Liver (tissue), 3 donors: ENCODE measurements at regions not wholly inside any gene's neighbourhood (a gene's known extent, or its start where the extent isn't known, plus 50 kb on each side); places are given as distances from the start of the nearest gene placed in this dataset.

ENCODE experiments used
- HNF4G ChIP-seq: IDR thresholded peaks from 2 replicates; pipeline ENCODE4 v1.6.1; 2016; ENCODE audit warnings: antibody characterized with exemption
- NR2F2 ChIP-seq: IDR thresholded peaks from 2 replicates; pipeline ENCODE4 v1.6.1; 2016; ENCODE audit warnings: antibody characterized with exemption
- RAD21 ChIP-seq, 2 donors: IDR thresholded peaks; 2 replicates each; pipeline ENCODE4 v1.6.1; 2016; ENCODE audit warnings: antibody characterized with exemption in 2 of 2, mild to moderate bottlenecking in 2 of 2
- RXRA ChIP-seq, 2 donors: IDR thresholded peaks; 2 replicates each; pipeline ENCODE4 v1.6.1; 2017 to 2018; ENCODE audit warnings: antibody characterized with exemption in 2 of 2, mild to moderate bottlenecking in 1 of 2
- SP1 ChIP-seq: IDR thresholded peaks from 2 replicates; pipeline ENCODE4 v1.6.1; 2018; ENCODE audit warnings: antibody characterized with exemption, mild to moderate bottlenecking
- TAF1 ChIP-seq: conservative IDR thresholded peaks from 2 replicates; pipeline ENCODE4 v1.6.1; 2016; ENCODE audit warnings: antibody characterized with exemption, mild to moderate bottlenecking
- YY1 ChIP-seq: IDR thresholded peaks from 2 replicates; pipeline ENCODE4 v1.6.1; 2016; ENCODE audit warnings: antibody characterized with exemption, mild to moderate bottlenecking
- TF ChIP-seq, protein P1 (sequence below): fragments of 150-350 bp; IDR thresholded peaks from 2 replicates; pipeline ENCODE4 v1.5.1; 2017; ENCODE audit warnings: improper control_type of control experiment, low read depth, low read length; ENCODE audit not compliant: missing input control
- TF ChIP-seq, protein P2 (sequence below): IDR thresholded peaks from 2 replicates; pipeline ENCODE4 v1.6.1; 2016; ENCODE audit warnings: antibody characterized with exemption
- TF ChIP-seq, protein P3 (sequence below): IDR thresholded peaks from 2 replicates; pipeline ENCODE4 v1.6.1; 2016; ENCODE audit warnings: antibody characterized with exemption
- TF ChIP-seq, protein P4 (sequence below): IDR thresholded peaks from 2 replicates; pipeline ENCODE4 v1.6.1; 2016; ENCODE audit warnings: antibody characterized with exemption, mild to moderate bottlenecking
- donor health status: healthy.
- donor health status: healthy.

GRCh38 chr4:102447413-102447812, 53.7 kb upstream of the NFKB1 start:
- TF ChIP-seq, protein P1, sequence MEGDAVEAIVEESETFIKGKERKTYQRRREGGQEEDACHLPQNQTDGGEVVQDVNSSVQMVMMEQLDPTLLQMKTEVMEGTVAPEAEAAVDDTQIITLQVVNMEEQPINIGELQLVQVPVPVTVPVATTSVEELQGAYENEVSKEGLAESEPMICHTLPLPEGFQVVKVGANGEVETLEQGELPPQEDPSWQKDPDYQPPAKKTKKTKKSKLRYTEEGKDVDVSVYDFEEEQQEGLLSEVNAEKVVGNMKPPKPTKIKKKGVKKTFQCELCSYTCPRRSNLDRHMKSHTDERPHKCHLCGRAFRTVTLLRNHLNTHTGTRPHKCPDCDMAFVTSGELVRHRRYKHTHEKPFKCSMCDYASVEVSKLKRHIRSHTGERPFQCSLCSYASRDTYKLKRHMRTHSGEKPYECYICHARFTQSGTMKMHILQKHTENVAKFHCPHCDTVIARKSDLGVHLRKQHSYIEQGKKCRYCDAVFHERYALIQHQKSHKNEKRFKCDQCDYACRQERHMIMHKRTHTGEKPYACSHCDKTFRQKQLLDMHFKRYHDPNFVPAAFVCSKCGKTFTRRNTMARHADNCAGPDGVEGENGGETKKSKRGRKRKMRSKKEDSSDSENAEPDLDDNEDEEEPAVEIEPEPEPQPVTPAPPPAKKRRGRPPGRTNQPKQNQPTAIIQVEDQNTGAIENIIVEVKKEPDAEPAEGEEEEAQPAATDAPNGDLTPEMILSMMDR, result no peak
- TF ChIP-seq RAD21 (IDR thresholded peaks at IDR 0.05) (no peak), HNF4G (no peak), YY1 (no peak), RXRA (IDR thresholded peaks at IDR 0.05) (no peak), SP1 (no peak), NR2F2 (no peak), TAF1 (no peak)
- TF ChIP-seq, protein P2, sequence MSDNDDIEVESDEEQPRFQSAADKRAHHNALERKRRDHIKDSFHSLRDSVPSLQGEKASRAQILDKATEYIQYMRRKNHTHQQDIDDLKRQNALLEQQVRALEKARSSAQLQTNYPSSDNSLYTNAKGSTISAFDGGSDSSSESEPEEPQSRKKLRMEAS, result no peak
- TF ChIP-seq, protein P3, sequence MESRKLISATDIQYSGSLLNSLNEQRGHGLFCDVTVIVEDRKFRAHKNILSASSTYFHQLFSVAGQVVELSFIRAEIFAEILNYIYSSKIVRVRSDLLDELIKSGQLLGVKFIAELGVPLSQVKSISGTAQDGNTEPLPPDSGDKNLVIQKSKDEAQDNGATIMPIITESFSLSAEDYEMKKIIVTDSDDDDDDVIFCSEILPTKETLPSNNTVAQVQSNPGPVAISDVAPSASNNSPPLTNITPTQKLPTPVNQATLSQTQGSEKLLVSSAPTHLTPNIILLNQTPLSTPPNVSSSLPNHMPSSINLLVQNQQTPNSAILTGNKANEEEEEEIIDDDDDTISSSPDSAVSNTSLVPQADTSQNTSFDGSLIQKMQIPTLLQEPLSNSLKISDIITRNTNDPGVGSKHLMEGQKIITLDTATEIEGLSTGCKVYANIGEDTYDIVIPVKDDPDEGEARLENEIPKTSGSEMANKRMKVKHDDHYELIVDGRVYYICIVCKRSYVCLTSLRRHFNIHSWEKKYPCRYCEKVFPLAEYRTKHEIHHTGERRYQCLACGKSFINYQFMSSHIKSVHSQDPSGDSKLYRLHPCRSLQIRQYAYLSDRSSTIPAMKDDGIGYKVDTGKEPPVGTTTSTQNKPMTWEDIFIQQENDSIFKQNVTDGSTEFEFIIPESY, result no peak
- TF ChIP-seq, protein P4, sequence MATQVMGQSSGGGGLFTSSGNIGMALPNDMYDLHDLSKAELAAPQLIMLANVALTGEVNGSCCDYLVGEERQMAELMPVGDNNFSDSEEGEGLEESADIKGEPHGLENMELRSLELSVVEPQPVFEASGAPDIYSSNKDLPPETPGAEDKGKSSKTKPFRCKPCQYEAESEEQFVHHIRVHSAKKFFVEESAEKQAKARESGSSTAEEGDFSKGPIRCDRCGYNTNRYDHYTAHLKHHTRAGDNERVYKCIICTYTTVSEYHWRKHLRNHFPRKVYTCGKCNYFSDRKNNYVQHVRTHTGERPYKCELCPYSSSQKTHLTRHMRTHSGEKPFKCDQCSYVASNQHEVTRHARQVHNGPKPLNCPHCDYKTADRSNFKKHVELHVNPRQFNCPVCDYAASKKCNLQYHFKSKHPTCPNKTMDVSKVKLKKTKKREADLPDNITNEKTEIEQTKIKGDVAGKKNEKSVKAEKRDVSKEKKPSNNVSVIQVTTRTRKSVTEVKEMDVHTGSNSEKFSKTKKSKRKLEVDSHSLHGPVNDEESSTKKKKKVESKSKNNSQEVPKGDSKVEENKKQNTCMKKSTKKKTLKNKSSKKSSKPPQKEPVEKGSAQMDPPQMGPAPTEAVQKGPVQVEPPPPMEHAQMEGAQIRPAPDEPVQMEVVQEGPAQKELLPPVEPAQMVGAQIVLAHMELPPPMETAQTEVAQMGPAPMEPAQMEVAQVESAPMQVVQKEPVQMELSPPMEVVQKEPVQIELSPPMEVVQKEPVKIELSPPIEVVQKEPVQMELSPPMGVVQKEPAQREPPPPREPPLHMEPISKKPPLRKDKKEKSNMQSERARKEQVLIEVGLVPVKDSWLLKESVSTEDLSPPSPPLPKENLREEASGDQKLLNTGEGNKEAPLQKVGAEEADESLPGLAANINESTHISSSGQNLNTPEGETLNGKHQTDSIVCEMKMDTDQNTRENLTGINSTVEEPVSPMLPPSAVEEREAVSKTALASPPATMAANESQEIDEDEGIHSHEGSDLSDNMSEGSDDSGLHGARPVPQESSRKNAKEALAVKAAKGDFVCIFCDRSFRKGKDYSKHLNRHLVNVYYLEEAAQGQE, result no peak
